ENCODE measurements at regions not wholly inside any gene's neighbourhood (a gene's known extent, or its start where the extent isn't known, plus 50 kb on each side); places are given as distances from the start of the nearest gene placed in this dataset.

GRCh38 chr7:67535241-67535989, 538.8 kb downstream of the TYW1 start:
- intact Hi-C loops (cut with DNase I): no loop called here
- DNase-seq: no peak

DNA sequence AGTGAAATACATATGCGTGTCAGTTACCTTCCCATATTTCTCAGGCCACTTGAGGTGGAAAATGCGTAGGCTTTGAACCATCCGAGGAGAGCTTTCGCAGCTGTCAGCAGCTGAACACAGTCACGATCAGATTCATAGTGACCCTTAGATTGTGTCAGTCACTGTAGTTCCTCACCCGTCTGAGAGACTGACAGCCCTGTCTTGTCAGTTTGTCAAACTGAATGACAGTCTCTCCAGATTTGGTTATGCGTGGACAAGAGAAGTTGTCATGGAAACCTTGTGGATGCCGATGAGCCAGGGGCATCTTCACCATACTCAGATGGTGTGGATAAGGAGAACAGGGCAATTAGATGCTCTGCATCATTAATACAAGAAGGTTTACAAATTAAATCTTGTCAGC, 546.3 kb downstream of the TYW1 start:
- no peak for DNase-seq
- intact Hi-C loops (cut with DNase I): no loop called here

DNA sequence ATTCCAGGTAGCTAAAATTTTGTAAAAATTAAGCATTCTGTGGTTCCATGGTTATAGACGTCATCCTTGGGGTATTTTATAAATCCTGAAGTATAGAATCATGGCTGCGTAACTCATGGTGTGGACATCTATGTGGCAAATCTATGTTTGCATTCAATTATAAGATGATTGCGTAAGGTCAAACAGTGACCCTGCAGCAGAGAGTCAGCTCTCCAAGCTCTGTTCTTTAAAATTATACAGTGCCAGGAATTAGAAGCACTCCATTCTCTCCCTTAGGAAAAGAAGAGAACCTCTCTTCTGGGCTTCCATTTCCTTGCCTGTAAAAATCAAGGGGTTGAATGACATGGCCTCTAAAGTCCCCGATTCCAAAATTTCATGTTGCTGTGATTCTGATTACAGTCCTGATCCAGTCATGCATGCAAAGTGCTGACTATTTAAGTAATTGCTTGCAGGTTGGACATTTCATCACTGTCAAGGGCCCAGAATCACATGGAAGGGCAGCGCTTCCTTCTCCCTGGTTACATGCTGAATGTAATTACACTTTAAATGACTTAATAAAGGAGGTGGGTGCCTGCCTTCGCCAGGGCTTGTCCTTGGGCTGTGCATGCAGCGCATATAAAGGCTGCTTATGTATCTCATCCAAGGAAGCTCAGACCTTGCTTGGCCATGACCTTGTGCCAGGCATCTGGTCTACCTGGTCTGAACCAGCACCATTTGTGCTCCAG, 550.7 kb downstream of the TYW1 start:
- no peak for DNase-seq
- intact Hi-C loops (cut with DNase I): no loop called here

- intact Hi-C loops (cut with DNase I): no loop called here
- DNase-seq: no peak
These were observed 552.5 kb downstream of the TYW1 start for GRCh38 chr7:67549126-67549525.

GRCh38 chr7:67550801-67551436, 554.3 kb downstream of the TYW1 start:
- peak in 9 of 10 donors; percentile 15 to 91 (median 50) for DNase-seq
- intact Hi-C loops (cut with DNase I): no loop called here

GRCh38 chr7:67552738-67553137, 556.1 kb downstream of the TYW1 start:
- intact Hi-C loops (cut with DNase I): no loop called here
- no peak for DNase-seq

DNA sequence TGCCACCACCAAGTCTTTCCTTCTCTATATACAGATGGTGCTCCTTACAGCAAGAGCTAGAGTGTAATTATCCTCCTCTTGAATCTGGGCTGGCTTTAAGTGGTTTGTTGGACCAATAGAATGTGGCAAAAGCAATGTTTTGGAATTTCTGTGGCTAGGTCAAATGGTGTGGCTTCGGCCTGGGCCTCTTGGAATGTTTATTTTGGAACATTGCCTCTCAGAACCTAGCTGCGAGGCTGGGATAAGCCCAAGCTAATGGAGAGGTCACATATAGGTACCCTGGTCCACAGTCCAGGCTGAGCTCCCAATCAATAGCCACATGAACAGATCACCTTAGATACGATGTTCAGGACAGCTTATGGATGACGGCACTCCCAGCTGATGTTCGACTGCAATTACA, 556.7 kb downstream of the TYW1 start:
- DNase-seq: no peak

GRCh38 chr7:67554986-67555385, 558.4 kb downstream of the TYW1 start:
- intact Hi-C loops (cut with DNase I): no loop called here
- no peak for DNase-seq

More for the DNA sequence above, 556.7 kb downstream of the TYW1 start:
- intact Hi-C loops (cut with DNase I): no loop called here

DNA sequence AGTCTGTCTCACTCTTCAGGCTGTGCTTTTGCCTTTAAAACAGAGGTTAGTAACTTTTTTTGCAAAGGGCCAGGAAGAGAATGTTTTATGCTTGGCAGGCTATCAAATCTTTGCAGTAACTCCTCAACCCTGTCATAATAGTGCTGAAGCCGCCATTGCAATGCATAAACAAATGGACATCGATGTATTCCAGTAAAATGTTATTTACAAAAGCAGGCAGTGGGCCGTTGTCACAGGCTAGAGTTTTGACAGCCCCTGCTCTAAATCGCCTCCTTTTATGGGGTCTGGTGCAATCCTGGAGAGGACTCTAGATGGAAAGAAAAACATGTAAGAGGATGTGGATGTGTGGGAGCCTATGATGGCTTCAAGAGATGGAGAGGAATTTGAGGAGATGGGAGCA, 568.3 kb downstream of the TYW1 start:
- no peak for DNase-seq
- intact Hi-C loops (cut with DNase I): no loop called here

- peak in 7 of 10 donors; percentile 31 to 85 (median 58) for DNase-seq
- intact Hi-C loops (cut with DNase I): no loop called here
These were observed 569.5 kb downstream of the TYW1 start for GRCh38 chr7:67566101-67566500.

GRCh38 chr7:67571026-67571545, 574.5 kb downstream of the TYW1 start:
- DNase-seq: no peak
- intact Hi-C loops (cut with DNase I): no loop called here

- intact Hi-C loops (cut with DNase I): no loop called here
- DNase-seq: no peak
These were observed 577.0 kb downstream of the TYW1 start for GRCh38 chr7:67573639-67574038.

GRCh38 chr7:67588631-67589030, 592.0 kb downstream of the TYW1 start:
- no peak for DNase-seq
- intact Hi-C loops (cut with DNase I): no loop called here

- no peak for DNase-seq
- intact Hi-C loops (cut with DNase I): no loop called here
These were observed 592.5 kb downstream of the TYW1 start for GRCh38 chr7:67589183-67589582.

DNA sequence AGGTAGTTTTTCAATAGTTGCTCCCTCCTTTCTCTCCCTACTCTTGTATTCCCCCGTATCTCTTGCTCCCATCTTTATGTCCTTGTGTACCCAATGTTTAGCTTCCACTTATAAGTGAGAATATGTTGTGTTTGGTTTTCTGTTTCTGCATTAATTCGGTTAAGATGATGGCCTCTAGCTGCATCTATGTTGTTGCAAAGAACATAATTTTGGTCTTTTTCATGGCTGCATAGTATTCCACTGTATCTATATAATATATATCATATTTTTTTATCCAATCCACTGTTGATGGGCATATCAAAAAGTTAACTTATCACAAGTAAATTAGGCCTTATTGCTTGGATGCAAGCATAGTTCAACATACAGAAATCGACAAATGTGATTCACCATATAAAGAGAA, 594.0 kb downstream of the TYW1 start:
- no peak for DNase-seq
- intact Hi-C loops (cut with DNase I): no loop called here

GRCh38 chr7:67593794-67594193, 597.2 kb downstream of the TYW1 start:
- intact Hi-C loops (cut with DNase I): no loop called here
- DNase-seq: no peak

DNA sequence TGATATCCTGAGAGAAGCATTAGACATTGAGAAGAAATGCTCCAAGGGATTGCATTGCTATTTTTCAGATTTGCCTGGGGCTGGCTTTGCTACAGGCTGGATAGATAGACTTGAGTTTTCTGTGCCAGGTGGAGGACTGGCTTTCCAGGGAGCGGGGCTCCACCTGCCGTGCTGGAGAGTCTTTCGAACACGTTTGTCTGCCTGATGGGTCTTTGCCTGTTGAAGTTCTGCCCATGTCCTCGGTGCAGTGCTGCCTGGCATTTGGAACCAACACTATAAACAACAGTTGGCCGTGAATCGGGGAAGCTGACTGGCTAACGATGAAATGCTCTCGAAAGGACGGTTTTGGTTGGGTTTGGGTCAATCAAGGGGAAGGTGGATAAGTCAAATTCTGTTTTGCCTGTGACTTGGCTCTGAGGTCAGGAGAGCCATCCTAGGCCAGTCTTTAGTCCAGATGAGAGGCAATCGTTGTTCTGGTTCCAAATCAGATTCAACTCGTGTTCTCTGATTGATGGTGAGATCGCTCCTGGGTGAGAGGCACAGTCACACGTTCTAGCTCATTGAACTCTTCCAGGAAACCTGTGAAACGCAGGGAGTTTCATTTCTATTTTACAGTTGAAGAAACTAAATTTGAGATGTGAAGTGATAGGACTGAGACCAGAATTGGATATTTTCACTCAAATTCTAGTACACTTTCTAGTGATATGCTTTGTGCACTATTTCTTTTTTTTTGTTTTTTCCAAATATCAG, 599.0 kb downstream of the TYW1 start:
- intact Hi-C loops (cut with DNase I): no loop called here
- DNase-seq: peak in 1 of 10 donors; percentile 72

DNA sequence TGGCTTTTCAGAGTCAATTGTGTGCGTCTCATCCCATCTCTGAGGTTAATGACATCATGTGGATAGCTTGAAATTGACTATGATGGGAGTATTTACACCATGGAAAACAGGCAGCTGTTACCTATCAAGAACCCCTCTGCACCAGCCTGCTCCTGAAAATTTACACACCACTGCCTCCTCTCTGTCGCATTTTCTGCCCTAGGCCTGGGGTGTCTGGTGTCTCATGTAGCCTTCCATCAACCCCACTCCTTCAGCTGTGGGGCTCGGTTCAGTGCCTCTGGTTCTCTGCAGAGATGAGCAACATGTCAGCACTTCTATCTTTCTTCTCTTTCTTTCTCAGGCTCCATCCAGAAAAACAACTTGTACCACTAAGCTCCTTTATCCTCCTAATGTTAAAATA, 600.5 kb downstream of the TYW1 start:
- DNase-seq: no peak
- intact Hi-C loops (cut with DNase I): no loop called here

GRCh38 chr7:67598469-67598868, 601.8 kb downstream of the TYW1 start:
- intact Hi-C loops (cut with DNase I): no loop called here
- no peak for DNase-seq

DNA sequence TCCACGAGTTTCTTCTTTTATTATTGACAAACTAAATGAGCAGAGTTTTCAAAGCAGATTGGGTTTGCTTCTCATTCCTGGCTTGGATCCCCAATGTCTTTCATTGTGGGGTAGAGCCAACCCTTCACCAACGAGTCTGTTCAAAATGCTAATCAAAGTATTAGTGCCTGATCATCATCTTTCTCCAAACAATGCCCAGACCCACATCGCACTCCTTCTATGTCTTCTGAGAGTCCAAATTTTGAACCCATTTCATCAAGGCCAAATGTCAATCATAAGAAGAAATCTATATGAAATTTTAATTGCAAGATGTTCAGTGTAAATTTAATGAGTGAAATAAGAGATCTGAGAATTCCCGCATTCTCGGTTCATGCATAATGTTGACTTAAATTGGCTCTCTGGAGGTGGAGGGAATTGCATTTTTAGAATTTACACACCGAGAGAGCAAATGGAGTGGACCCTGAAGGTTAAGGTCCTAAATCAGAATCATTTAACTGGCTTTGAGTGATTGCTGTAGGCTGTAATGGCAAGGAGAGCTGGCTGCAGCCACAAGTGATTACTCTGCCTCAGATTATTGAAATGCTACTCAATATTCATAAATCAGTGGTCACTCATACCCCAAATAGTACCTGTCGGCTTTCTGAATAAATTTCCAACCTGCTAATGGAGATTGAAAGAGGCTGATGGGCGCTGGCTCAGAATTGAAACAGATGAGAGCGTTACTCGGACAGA, 602.9 kb downstream of the TYW1 start:
- no peak for DNase-seq
- intact Hi-C loops (cut with DNase I): no loop called here
